Prostate gland (tissue), 2 donors: ENCODE measurements at regions not wholly inside any gene's neighbourhood (a gene's known extent, or its start where the extent isn't known, plus 50 kb on each side); places are given as distances from the start of the nearest gene placed in this dataset.

Source experiments
- CTCF ChIP-seq, 4 experiments: fragments of 200-600 bp in 2 of 4; fragments of 450-650 bp in 2 of 4; sonication (generic) in 2 of 4; IDR thresholded peaks; 1 replicate in 3 of 4; 2 replicates in 1 of 4; pipeline ENCODE4 v1.5.1; 2016 to 2019; ENCODE audit warnings: antibody characterized with exemption in 4 of 4, mild to moderate bottlenecking in 2 of 4, moderate library complexity in 2 of 4
- POLR2A ChIP-seq: fragments of 450-650 bp; IDR thresholded peaks from one replicate; pipeline ENCODE4 v1.6.1; 2016; ENCODE audit warnings: antibody characterized with exemption, mild to moderate bottlenecking
- POLR2AphosphoS5 ChIP-seq: sonication (generic); formaldehyde crosslinking; IDR thresholded peaks from one replicate; pipeline ENCODE4 v1.6.1; 2017; ENCODE audit warnings: antibody characterized with exemption

DNA sequence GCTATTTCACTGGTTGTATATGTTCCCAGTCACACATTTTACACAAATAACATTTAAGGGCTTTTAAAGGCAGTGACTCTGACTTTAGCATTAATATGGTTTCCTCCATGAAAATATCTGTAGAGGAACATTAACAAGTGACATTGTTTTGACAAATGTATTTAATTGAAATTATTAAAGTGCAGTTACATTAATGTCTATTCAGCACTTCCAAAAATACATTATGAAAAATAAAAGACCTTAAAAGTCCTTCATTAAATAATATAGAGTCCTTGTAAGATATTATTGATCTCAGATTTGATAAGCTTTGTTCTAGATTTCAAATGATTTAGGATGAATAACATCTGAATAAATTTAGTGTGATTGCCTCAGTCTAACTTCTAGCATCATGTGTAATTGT, 951.9 kb upstream of the CHORDC1 start:
- TF ChIP-seq CTCF (IDR thresholded peaks at IDR 0.05): no peak
- TF ChIP-seq POLR2A: no peak
- no peak for TF ChIP-seq POLR2AphosphoS5
